ENCODE measurements at regions not wholly inside any gene's neighbourhood (a gene's known extent, or its start where the extent isn't known, plus 50 kb on each side); places are given as distances from the start of the nearest gene placed in this dataset.

DNA sequence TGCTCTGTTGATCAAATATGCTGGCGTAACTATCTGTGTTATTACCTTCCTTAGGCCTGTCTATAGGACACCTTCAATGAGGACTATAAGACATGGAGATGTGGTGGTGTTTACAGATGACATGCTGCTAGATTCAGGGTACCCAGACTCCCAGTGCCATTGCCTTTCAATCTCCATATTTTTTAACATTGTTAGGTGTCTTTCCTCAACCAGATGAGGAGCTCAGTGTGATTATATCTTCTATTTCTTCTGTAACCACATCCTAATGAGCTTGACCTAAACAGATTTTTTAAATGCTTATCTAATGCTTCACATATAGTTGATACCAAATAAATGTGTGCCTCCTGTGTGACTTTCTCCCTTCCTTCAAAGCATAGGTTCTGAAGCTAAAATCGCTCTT is 730.1 kb upstream of the NR2F2 start:
- TF ChIP-seq, protein P1, sequence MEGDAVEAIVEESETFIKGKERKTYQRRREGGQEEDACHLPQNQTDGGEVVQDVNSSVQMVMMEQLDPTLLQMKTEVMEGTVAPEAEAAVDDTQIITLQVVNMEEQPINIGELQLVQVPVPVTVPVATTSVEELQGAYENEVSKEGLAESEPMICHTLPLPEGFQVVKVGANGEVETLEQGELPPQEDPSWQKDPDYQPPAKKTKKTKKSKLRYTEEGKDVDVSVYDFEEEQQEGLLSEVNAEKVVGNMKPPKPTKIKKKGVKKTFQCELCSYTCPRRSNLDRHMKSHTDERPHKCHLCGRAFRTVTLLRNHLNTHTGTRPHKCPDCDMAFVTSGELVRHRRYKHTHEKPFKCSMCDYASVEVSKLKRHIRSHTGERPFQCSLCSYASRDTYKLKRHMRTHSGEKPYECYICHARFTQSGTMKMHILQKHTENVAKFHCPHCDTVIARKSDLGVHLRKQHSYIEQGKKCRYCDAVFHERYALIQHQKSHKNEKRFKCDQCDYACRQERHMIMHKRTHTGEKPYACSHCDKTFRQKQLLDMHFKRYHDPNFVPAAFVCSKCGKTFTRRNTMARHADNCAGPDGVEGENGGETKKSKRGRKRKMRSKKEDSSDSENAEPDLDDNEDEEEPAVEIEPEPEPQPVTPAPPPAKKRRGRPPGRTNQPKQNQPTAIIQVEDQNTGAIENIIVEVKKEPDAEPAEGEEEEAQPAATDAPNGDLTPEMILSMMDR (IDR thresholded peaks at IDR 0.05; ENCODE audit: low read depth, low read length): no peak
- TF ChIP-seq EZH2phosphoT487 (IDR thresholded peaks at IDR 0.05; ENCODE audit: low read depth): no peak

Measured in OCI-LY3 (cell line).